ENCODE measurements at regions not wholly inside any gene's neighbourhood (a gene's known extent, or its start where the extent isn't known, plus 50 kb on each side); places are given as distances from the start of the nearest gene placed in this dataset.
"Not testable (repeated sequence)": the region's sequence is repeated elsewhere in the genome, so short reads cannot be mapped to it uniquely, and the experiment has no call there.

- DNase-seq (ENCODE audit: low spot score) (no peak), ATAC-seq (ENCODE audit: low read depth) (no peak)
- no peaks in the 10 kb centered on the region for H3K36me3 ChIP-seq (ENCODE audit: low read depth)
- TF ChIP-seq, protein P1, sequence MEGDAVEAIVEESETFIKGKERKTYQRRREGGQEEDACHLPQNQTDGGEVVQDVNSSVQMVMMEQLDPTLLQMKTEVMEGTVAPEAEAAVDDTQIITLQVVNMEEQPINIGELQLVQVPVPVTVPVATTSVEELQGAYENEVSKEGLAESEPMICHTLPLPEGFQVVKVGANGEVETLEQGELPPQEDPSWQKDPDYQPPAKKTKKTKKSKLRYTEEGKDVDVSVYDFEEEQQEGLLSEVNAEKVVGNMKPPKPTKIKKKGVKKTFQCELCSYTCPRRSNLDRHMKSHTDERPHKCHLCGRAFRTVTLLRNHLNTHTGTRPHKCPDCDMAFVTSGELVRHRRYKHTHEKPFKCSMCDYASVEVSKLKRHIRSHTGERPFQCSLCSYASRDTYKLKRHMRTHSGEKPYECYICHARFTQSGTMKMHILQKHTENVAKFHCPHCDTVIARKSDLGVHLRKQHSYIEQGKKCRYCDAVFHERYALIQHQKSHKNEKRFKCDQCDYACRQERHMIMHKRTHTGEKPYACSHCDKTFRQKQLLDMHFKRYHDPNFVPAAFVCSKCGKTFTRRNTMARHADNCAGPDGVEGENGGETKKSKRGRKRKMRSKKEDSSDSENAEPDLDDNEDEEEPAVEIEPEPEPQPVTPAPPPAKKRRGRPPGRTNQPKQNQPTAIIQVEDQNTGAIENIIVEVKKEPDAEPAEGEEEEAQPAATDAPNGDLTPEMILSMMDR (IDR thresholded peaks at IDR 0.05; ENCODE audit: poor library complexity, severe bottlenecking): no peak
- no peaks in the 10 kb centered on the region for H3K9me3 ChIP-seq (ENCODE audit: severe bottlenecking)
- H3K4me3 ChIP-seq (ENCODE audit: severe bottlenecking): no peak overlapping the region
- no peaks in the 10 kb centered on the region for H3K4me1 ChIP-seq (ENCODE audit: insufficient read depth, poor library complexity, severe bottlenecking)
- no peak overlapping the region for H3K27ac ChIP-seq (ENCODE audit: poor library complexity, severe bottlenecking)
- H3K27me3 ChIP-seq (ENCODE audit: insufficient read depth, poor library complexity, severe bottlenecking): no peaks in the 10 kb centered on the region
Measured at GRCh38 chr1:200291106-200291505, 118.7 kb downstream of the ZNF281 start.

DNA sequence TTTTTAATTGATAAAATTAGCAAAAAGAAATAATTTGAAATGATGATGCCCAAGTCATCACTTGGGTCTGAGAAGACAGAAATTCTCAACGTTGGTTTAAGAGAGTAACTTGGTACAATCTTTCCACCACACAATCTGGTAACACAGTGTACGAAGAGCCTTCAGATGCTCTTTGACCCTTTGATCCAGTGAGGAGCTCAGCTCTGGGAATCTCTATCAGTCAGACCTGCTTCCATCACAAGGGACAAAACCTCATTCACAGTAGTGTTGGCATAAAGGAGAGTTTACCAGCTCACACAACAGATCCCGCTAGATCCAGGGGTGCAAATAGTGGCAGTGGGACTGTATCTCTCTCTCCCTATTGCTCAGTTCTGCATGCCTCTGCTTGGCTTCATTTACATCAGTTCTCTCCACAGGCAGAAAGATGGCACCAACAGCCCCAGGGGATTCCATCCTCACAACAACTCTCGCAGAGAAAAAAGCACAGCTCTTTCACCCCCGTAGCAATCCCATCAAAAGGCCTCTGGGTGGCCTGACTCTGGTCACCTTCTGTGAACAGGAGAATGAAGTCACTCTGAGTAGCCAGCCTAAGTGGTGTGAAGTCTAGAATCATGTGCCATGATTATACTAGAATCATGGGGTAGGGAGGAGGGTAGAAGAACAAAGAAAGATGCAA is 119.7 kb downstream of the ZNF281 start:
- no peaks in the 10 kb centered on the region for H3K27me3 ChIP-seq (ENCODE audit: insufficient read depth, poor library complexity, severe bottlenecking)
- TF ChIP-seq, protein P1 (IDR thresholded peaks at IDR 0.05; ENCODE audit: poor library complexity, severe bottlenecking): no peak
- ATAC-seq (ENCODE audit: low read depth) (no peak), DNase-seq (ENCODE audit: low spot score) (no peak)
- no peak overlapping the region for H3K27ac ChIP-seq (ENCODE audit: poor library complexity, severe bottlenecking)
- H3K4me3 ChIP-seq (ENCODE audit: severe bottlenecking): no peak overlapping the region
- no peaks in the 10 kb centered on the region for H3K4me1 ChIP-seq (ENCODE audit: insufficient read depth, poor library complexity, severe bottlenecking)
- no peaks in the 10 kb centered on the region for H3K36me3 ChIP-seq (ENCODE audit: low read depth)
- no peaks in the 10 kb centered on the region for H3K9me3 ChIP-seq (ENCODE audit: severe bottlenecking)

GRCh38 chr1:200288226-200288625 is 121.6 kb downstream of the ZNF281 start:
- Histone ChIP-seq H3K9me3 (ENCODE audit: severe bottlenecking) (no peaks in the 10 kb centered on the region), H3K27ac (ENCODE audit: poor library complexity, severe bottlenecking) (no peak overlapping the region), H3K36me3 (ENCODE audit: low read depth) (no peaks in the 10 kb centered on the region), H3K4me3 (ENCODE audit: severe bottlenecking) (no peak overlapping the region), H3K4me1 (ENCODE audit: insufficient read depth, poor library complexity, severe bottlenecking) (no peaks in the 10 kb centered on the region), H3K27me3 (ENCODE audit: insufficient read depth, poor library complexity, severe bottlenecking) (no peaks in the 10 kb centered on the region)
- DNase-seq (ENCODE audit: low spot score) (no peak), ATAC-seq (ENCODE audit: low read depth) (no peak)
- TF ChIP-seq, protein P1 (IDR thresholded peaks at IDR 0.05; ENCODE audit: poor library complexity, severe bottlenecking): no peak

GRCh38 chr1:200284236-200284635 is 125.6 kb downstream of the ZNF281 start:
- H3K4me3 ChIP-seq (ENCODE audit: severe bottlenecking); H3K36me3 ChIP-seq (ENCODE audit: low read depth); DNase-seq (ENCODE audit: low spot score); H3K27me3 ChIP-seq (ENCODE audit: insufficient read depth, poor library complexity, severe bottlenecking); H3K4me1 ChIP-seq (ENCODE audit: insufficient read depth, poor library complexity, severe bottlenecking); ATAC-seq (ENCODE audit: low read depth); H3K9me3 ChIP-seq (ENCODE audit: severe bottlenecking); H3K27ac ChIP-seq (ENCODE audit: poor library complexity, severe bottlenecking): not testable (repeated sequence)

- DNase-seq (ENCODE audit: low spot score): no peak
- Histone ChIP-seq H3K27me3 (ENCODE audit: insufficient read depth, poor library complexity, severe bottlenecking) (no peaks in the 10 kb centered on the region), H3K36me3 (ENCODE audit: low read depth) (no peaks in the 10 kb centered on the region), H3K4me1 (ENCODE audit: insufficient read depth, poor library complexity, severe bottlenecking) (no peaks in the 10 kb centered on the region), H3K27ac (ENCODE audit: poor library complexity, severe bottlenecking) (no peak overlapping the region), H3K4me3 (ENCODE audit: severe bottlenecking) (no peak overlapping the region), H3K9me3 (ENCODE audit: severe bottlenecking) (no peaks in the 10 kb centered on the region)
- TF ChIP-seq, protein P1 (IDR thresholded peaks at IDR 0.05; ENCODE audit: poor library complexity, severe bottlenecking): no peak
- ATAC-seq (ENCODE audit: low read depth): no peak
Measured at GRCh38 chr1:200282497-200283122, 127.2 kb downstream of the ZNF281 start.

Measured in RWPE2 (cell line).